ENCODE measurements at regions not wholly inside any gene's neighbourhood (a gene's known extent, or its start where the extent isn't known, plus 50 kb on each side); places are given as distances from the start of the nearest gene placed in this dataset.
"Not testable (repeated sequence)": the region's sequence is repeated elsewhere in the genome, so short reads cannot be mapped to it uniquely, and the experiment has no call there.

- no peak for TF ChIP-seq CTCF (IDR thresholded peaks at IDR 0.05)
- H3K4me3 ChIP-seq, result no peak overlapping the region
- no peak overlapping the region for H3K27ac ChIP-seq
- DNase-seq (ENCODE audit: low spot score), result no peak
Observed at GRCh38 chrX:96126182-96126581, 558.5 kb upstream of the DIAPH2 start.

GRCh38 chrX:96128058-96128457, 556.6 kb upstream of the DIAPH2 start:
- H3K4me3 ChIP-seq; H3K27ac ChIP-seq; DNase-seq (ENCODE audit: low spot score): not testable (repeated sequence)

GRCh38 chrX:96140796-96141195, 543.8 kb upstream of the DIAPH2 start:
- no peak for TF ChIP-seq CTCF (IDR thresholded peaks at IDR 0.05)

GRCh38 chrX:96147681-96148080, 537.0 kb upstream of the DIAPH2 start:
- no peak for DNase-seq (ENCODE audit: low spot score)
- Histone ChIP-seq H3K4me3 (peak overlapping the region; percentile 15), H3K27ac (peak overlapping the region; percentile 7 to 19)
- TF ChIP-seq CTCF (IDR thresholded peaks at IDR 0.05), result no peak

More at GRCh38 chrX:96140796-96141195, 543.8 kb upstream of the DIAPH2 start:
- H3K27ac ChIP-seq, result peak overlapping the region in 1 of 2 donors; percentile 19
- H3K4me3 ChIP-seq, result no peak overlapping the region
- no peak for DNase-seq (ENCODE audit: low spot score)

GRCh38 chrX:96170626-96171025, 514.0 kb upstream of the DIAPH2 start:
- Histone ChIP-seq H3K4me3 (no peak overlapping the region), H3K27ac (no peak overlapping the region)
- DNase-seq (ENCODE audit: low spot score), result no peak
- no peak for TF ChIP-seq CTCF (IDR thresholded peaks at IDR 0.05)

GRCh38 chrX:96176921-96177320, 507.7 kb upstream of the DIAPH2 start:
- TF ChIP-seq CTCF (IDR thresholded peaks at IDR 0.05), result no peak
- H3K27ac ChIP-seq, result no peak overlapping the region
- no peak overlapping the region for H3K4me3 ChIP-seq
- no peak for DNase-seq (ENCODE audit: low spot score)

GRCh38 chrX:96181605-96182004, 503.0 kb upstream of the DIAPH2 start:
- TF ChIP-seq CTCF (IDR thresholded peaks at IDR 0.05), result no peak
- no peak overlapping the region for H3K4me3 ChIP-seq

GRCh38 chrX:96182366-96182765, 502.3 kb upstream of the DIAPH2 start:
- DNase-seq (ENCODE audit: low spot score), result no peak
- Histone ChIP-seq H3K27ac (no peak overlapping the region), H3K4me3 (no peak overlapping the region)
- TF ChIP-seq CTCF (IDR thresholded peaks at IDR 0.05), result no peak

More at GRCh38 chrX:96181605-96182004, 503.0 kb upstream of the DIAPH2 start:
- no peak for DNase-seq (ENCODE audit: low spot score)
- H3K27ac ChIP-seq, result no peak overlapping the region

Measured in coronary artery (tissue), 2 donors.